ENCODE measurements at regions not wholly inside any gene's neighbourhood (a gene's known extent, or its start where the extent isn't known, plus 50 kb on each side); places are given as distances from the start of the nearest gene placed in this dataset.

GRCh38 chr20:51980277-51980676 lies 178.0 kb upstream of the SALL4 start:
- TF ChIP-seq POLR2AphosphoS5 (IDR thresholded peaks at IDR 0.05), result no peak
- TF ChIP-seq CTCF (IDR thresholded peaks at IDR 0.05), result no peak

All from transverse colon (tissue), 4 donors.